ENCODE measurements at regions not wholly inside any gene's neighbourhood (a gene's known extent, or its start where the extent isn't known, plus 50 kb on each side); places are given as distances from the start of the nearest gene placed in this dataset.
A peak's percentile ranks its signal among the peaks of the same experiment; 100 is the strongest.

DNA sequence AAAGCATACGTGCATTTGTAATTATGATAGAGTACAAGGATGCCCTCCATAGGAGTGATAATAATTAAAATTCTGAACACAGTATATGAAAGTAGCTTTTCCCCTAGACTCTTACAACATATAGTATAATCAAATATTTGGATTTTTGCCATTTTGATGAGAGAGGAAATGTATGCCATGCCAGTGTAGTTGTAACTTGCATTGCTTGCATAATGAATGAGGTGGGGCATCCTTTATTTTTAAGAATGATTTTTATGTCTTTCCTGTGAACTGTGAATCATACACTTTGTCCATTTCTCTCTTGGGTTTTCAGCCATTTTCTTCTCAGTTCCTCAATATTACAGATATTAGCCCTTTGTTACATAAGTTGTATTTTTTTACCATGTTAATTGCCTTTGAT lies 197.5 kb downstream of the SCG2 start:
- Histone ChIP-seq H3K27me3 (ENCODE audit: control insufficient read depth in 5 of 5, insufficient read depth in 4 of 5, low read length in 5 of 5) (no peaks in the 10 kb centered on the region), H3K27ac (ENCODE audit: low read depth, low read length) (no peak overlapping the region), H3K4me3 (ENCODE audit: low read depth in 1 of 5, low read length in 5 of 5) (no peak overlapping the region), H3K4me1 (ENCODE audit: control insufficient read depth in 5 of 5, insufficient read depth in 5 of 5, low read length in 5 of 5) (no peaks in the 10 kb centered on the region), H3K9ac (ENCODE audit: low read length in 5 of 5) (no peak overlapping the region), H3K9me3 (ENCODE audit: control insufficient read depth in 5 of 5, low read length in 5 of 5) (no peaks in the 10 kb centered on the region), H3K36me3 (ENCODE audit: control insufficient read depth in 5 of 5, insufficient read depth in 5 of 5, low read length in 5 of 5) (no peaks in the 10 kb centered on the region)

- Histone ChIP-seq H3K27ac (ENCODE audit: low read depth, low read length) (no peak overlapping the region), H3K27me3 (ENCODE audit: control insufficient read depth in 5 of 5, insufficient read depth in 4 of 5, low read length in 5 of 5) (no peaks in the 10 kb centered on the region), H3K9me3 (ENCODE audit: control insufficient read depth in 5 of 5, low read length in 5 of 5) (no peaks in the 10 kb centered on the region), H3K9ac (ENCODE audit: low read length in 5 of 5) (no peak overlapping the region), H3K4me3 (ENCODE audit: low read depth in 1 of 5, low read length in 5 of 5) (no peak overlapping the region), H3K4me1 (ENCODE audit: control insufficient read depth in 5 of 5, insufficient read depth in 5 of 5, low read length in 5 of 5) (peaks cover 0 to 37% (median 11%) of the 10 kb centered on the region in 5 donors), H3K36me3 (ENCODE audit: control insufficient read depth in 5 of 5, insufficient read depth in 5 of 5, low read length in 5 of 5) (no peaks in the 10 kb centered on the region)
Observed at GRCh38 chr2:223414646-223415045, 187.5 kb downstream of the SCG2 start.

- Histone ChIP-seq H3K27ac (ENCODE audit: low read depth, low read length) (no peak overlapping the region), H3K27me3 (ENCODE audit: control insufficient read depth in 5 of 5, insufficient read depth in 4 of 5, low read length in 5 of 5) (no peaks in the 10 kb centered on the region), H3K36me3 (ENCODE audit: control insufficient read depth in 5 of 5, insufficient read depth in 5 of 5, low read length in 5 of 5) (no peaks in the 10 kb centered on the region), H3K4me3 (ENCODE audit: low read depth in 1 of 5, low read length in 5 of 5) (no peak overlapping the region), H3K9me3 (ENCODE audit: control insufficient read depth in 5 of 5, low read length in 5 of 5) (no peaks in the 10 kb centered on the region), H3K9ac (ENCODE audit: low read length in 5 of 5) (no peak overlapping the region), H3K4me1 (ENCODE audit: control insufficient read depth in 5 of 5, insufficient read depth in 5 of 5, low read length in 5 of 5) (peaks cover 0 to 38% (median 11%) of the 10 kb centered on the region in 5 donors)
Observed at GRCh38 chr2:223415071-223415470, 187.1 kb downstream of the SCG2 start.

DNA sequence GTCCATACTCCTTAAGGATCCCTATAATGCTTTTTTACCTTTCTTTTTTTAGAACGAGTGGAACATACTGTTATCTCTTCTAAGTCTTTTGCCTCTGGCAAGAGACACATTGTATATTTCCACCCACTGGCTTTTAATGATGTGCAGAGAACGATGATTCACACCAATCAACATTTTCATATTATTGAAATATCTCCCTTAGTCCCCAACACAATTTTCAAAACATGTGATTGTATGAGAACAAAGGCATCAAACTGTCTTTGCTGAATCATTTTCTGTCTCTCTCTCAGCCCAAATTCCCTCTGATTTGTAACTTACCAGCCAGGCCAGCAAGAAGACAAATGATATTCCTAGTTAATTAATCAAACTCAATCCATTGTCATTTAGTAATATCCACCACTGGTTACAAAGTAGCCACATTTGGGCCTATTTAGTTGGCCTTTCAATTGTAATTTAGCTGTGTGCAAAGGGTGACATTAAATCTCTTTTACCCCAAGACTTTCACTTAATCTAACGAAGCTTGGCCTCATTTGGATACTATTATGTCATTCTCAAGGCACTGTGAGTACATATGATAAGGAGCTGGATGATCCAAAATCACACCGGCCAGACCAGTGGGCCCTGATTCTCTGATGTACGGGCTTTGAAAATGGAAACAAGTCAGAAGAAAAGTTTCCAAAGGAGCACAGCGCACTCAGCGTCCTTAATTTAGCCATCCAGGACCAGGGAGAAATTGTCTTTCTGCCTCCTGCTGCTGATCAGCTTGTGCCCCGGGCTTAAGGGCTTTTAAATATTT lies 185.1 kb downstream of the SCG2 start:
- no peaks in the 10 kb centered on the region for H3K9me3 ChIP-seq (ENCODE audit: control insufficient read depth in 5 of 5, low read length in 5 of 5)
- no peak overlapping the region for H3K9ac ChIP-seq (ENCODE audit: low read length in 5 of 5)
- H3K4me1 ChIP-seq (ENCODE audit: control insufficient read depth in 5 of 5, insufficient read depth in 5 of 5, low read length in 5 of 5): peaks cover 0 to 36% (median 11%) of the 10 kb centered on the region in 5 donors
- H3K27me3 ChIP-seq (ENCODE audit: control insufficient read depth in 5 of 5, insufficient read depth in 4 of 5, low read length in 5 of 5): no peaks in the 10 kb centered on the region
- H3K27ac ChIP-seq (ENCODE audit: low read depth, low read length): peak overlapping the region; percentile 25
- H3K4me3 ChIP-seq (ENCODE audit: low read depth in 1 of 5, low read length in 5 of 5): no peak overlapping the region
- H3K36me3 ChIP-seq (ENCODE audit: control insufficient read depth in 5 of 5, insufficient read depth in 5 of 5, low read length in 5 of 5): no peaks in the 10 kb centered on the region

GRCh38 chr2:223418131-223418530 lies 184.0 kb downstream of the SCG2 start:
- Histone ChIP-seq H3K4me3 (ENCODE audit: low read depth in 1 of 5, low read length in 5 of 5) (no peak overlapping the region), H3K27me3 (ENCODE audit: control insufficient read depth in 5 of 5, insufficient read depth in 4 of 5, low read length in 5 of 5) (no peaks in the 10 kb centered on the region), H3K27ac (ENCODE audit: low read depth, low read length) (peak overlapping the region; percentile 32), H3K4me1 (ENCODE audit: control insufficient read depth in 5 of 5, insufficient read depth in 5 of 5, low read length in 5 of 5) (peaks cover 0 to 28% (median 11%) of the 10 kb centered on the region in 5 donors), H3K36me3 (ENCODE audit: control insufficient read depth in 5 of 5, insufficient read depth in 5 of 5, low read length in 5 of 5) (no peaks in the 10 kb centered on the region), H3K9me3 (ENCODE audit: control insufficient read depth in 5 of 5, low read length in 5 of 5) (no peaks in the 10 kb centered on the region), H3K9ac (ENCODE audit: low read length in 5 of 5) (no peak overlapping the region)

GRCh38 chr2:223418604-223419199 lies 183.5 kb downstream of the SCG2 start:
- Histone ChIP-seq H3K27ac (ENCODE audit: low read depth, low read length) (peak overlapping the region; percentile 32), H3K4me1 (ENCODE audit: control insufficient read depth in 5 of 5, insufficient read depth in 5 of 5, low read length in 5 of 5) (peaks cover 0 to 28% (median 11%) of the 10 kb centered on the region in 5 donors), H3K4me3 (ENCODE audit: low read depth in 1 of 5, low read length in 5 of 5) (no peak overlapping the region), H3K36me3 (ENCODE audit: control insufficient read depth in 5 of 5, insufficient read depth in 5 of 5, low read length in 5 of 5) (no peaks in the 10 kb centered on the region), H3K9me3 (ENCODE audit: control insufficient read depth in 5 of 5, low read length in 5 of 5) (no peaks in the 10 kb centered on the region), H3K27me3 (ENCODE audit: control insufficient read depth in 5 of 5, insufficient read depth in 4 of 5, low read length in 5 of 5) (no peaks in the 10 kb centered on the region), H3K9ac (ENCODE audit: low read length in 5 of 5) (no peak overlapping the region)

DNA sequence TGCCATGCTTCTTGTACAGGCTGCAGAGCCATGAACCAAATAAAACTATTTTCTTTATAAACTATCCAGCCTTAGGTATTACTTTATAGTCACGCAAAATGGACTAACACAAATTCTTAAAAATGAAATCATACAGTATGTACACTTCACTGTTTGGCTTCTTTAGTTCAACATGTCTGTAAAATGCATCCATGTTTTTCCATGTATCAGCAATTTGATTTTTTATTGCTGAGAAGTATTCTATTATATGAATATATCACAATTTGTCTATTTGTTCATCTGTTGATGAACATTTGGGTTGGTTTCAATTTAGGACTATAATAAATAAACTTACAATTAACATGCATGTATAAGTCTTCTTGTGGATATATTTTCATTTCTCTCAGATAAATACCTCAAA lies 182.1 kb downstream of the SCG2 start:
- H3K4me1 ChIP-seq (ENCODE audit: control insufficient read depth in 5 of 5, insufficient read depth in 5 of 5, low read length in 5 of 5): peaks cover 0 to 19% (median 6%) of the 10 kb centered on the region in 5 donors
- H3K9me3 ChIP-seq (ENCODE audit: control insufficient read depth in 5 of 5, low read length in 5 of 5): no peaks in the 10 kb centered on the region
- H3K36me3 ChIP-seq (ENCODE audit: control insufficient read depth in 5 of 5, insufficient read depth in 5 of 5, low read length in 5 of 5): no peaks in the 10 kb centered on the region
- H3K27me3 ChIP-seq (ENCODE audit: control insufficient read depth in 5 of 5, insufficient read depth in 4 of 5, low read length in 5 of 5): no peaks in the 10 kb centered on the region
- no peak overlapping the region for H3K4me3 ChIP-seq (ENCODE audit: low read depth in 1 of 5, low read length in 5 of 5)
- H3K9ac ChIP-seq (ENCODE audit: low read length in 5 of 5): no peak overlapping the region
- H3K27ac ChIP-seq (ENCODE audit: low read depth, low read length): no peak overlapping the region

DNA sequence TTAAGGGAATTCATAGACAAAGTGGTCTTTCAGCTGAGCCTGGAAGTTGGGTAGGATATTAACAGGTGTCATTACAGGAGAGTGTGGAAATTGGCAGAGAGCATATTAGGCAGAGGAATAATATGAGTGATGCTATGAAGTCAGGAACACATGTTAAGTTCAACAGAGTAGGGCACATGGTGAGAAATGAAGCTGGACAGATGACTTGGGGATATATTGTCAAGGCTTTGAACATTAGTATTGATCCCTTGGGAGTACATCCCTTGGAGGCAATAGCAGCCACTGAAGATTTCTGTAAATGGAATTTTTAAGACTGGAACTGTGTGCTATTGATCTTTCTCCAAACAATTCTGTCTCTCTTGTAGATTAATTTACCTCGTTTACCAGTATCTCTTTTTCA lies 170.7 kb downstream of the SCG2 start:
- H3K36me3 ChIP-seq (ENCODE audit: control insufficient read depth in 5 of 5, insufficient read depth in 5 of 5, low read length in 5 of 5): no peaks in the 10 kb centered on the region
- H3K4me1 ChIP-seq (ENCODE audit: control insufficient read depth in 5 of 5, insufficient read depth in 5 of 5, low read length in 5 of 5): no peaks in the 10 kb centered on the region
- no peaks in the 10 kb centered on the region for H3K9me3 ChIP-seq (ENCODE audit: control insufficient read depth in 5 of 5, low read length in 5 of 5)
- no peak overlapping the region for H3K9ac ChIP-seq (ENCODE audit: low read length in 5 of 5)
- no peaks in the 10 kb centered on the region for H3K27me3 ChIP-seq (ENCODE audit: control insufficient read depth in 5 of 5, insufficient read depth in 4 of 5, low read length in 5 of 5)
- H3K27ac ChIP-seq (ENCODE audit: low read depth, low read length): no peak overlapping the region
- no peak overlapping the region for H3K4me3 ChIP-seq (ENCODE audit: low read depth in 1 of 5, low read length in 5 of 5)

DNA sequence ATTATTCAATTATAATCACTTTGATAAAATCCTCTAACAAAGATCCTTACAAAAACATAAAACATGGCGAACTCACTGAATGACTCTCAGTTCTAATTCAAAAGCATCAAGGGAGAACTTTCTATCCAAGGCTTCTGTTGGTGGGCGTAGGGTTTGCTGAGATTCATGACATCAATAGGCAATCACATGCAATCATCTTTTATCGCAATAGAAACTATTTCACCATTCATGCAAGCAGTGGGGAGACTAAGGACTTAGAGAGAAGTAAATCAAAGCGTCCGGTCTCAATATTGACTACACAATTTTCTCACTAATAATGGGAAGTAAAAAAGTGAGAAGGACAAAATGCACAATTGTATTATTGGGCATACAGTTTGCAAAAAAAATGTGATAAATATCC lies 168.7 kb downstream of the SCG2 start:
- Histone ChIP-seq H3K27me3 (ENCODE audit: control insufficient read depth in 5 of 5, insufficient read depth in 4 of 5, low read length in 5 of 5) (no peaks in the 10 kb centered on the region), H3K9ac (ENCODE audit: low read length in 5 of 5) (no peak overlapping the region), H3K9me3 (ENCODE audit: control insufficient read depth in 5 of 5, low read length in 5 of 5) (no peaks in the 10 kb centered on the region), H3K4me1 (ENCODE audit: control insufficient read depth in 5 of 5, insufficient read depth in 5 of 5, low read length in 5 of 5) (no peaks in the 10 kb centered on the region), H3K36me3 (ENCODE audit: control insufficient read depth in 5 of 5, insufficient read depth in 5 of 5, low read length in 5 of 5) (no peaks in the 10 kb centered on the region), H3K27ac (ENCODE audit: low read depth, low read length) (no peak overlapping the region), H3K4me3 (ENCODE audit: low read depth in 1 of 5, low read length in 5 of 5) (no peak overlapping the region)

DNA sequence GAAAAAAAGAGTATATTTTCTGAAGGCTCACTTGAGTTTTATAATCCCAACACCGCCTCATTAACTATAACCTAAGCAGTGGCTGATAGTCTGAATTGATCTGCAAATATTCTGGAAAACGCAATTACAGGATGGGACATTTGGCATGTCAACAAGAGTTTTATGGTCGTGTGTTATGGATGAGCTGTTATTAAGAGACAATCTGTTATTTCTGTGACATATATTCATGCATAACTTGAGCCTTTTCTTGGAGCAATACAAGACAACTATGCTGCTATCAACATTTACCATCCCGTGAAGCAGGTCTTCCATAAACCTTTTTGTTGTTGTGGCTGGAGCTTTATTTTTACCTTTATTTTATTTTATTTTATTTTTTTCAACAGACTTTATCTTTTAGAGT lies 164.4 kb downstream of the SCG2 start:
- Histone ChIP-seq H3K4me3 (ENCODE audit: low read depth in 1 of 5, low read length in 5 of 5) (no peak overlapping the region), H3K27ac (ENCODE audit: low read depth, low read length) (no peak overlapping the region), H3K9me3 (ENCODE audit: control insufficient read depth in 5 of 5, low read length in 5 of 5) (no peaks in the 10 kb centered on the region), H3K9ac (ENCODE audit: low read length in 5 of 5) (no peak overlapping the region), H3K4me1 (ENCODE audit: control insufficient read depth in 5 of 5, insufficient read depth in 5 of 5, low read length in 5 of 5) (peaks cover 0 to 8% (median 3%) of the 10 kb centered on the region in 5 donors), H3K27me3 (ENCODE audit: control insufficient read depth in 5 of 5, insufficient read depth in 4 of 5, low read length in 5 of 5) (no peaks in the 10 kb centered on the region), H3K36me3 (ENCODE audit: control insufficient read depth in 5 of 5, insufficient read depth in 5 of 5, low read length in 5 of 5) (no peaks in the 10 kb centered on the region)

Data from subcutaneous abdominal adipose tissue (tissue), 5 donors.